ENCODE measurements at regions not wholly inside any gene's neighbourhood (a gene's known extent, or its start where the extent isn't known, plus 50 kb on each side); places are given as distances from the start of the nearest gene placed in this dataset.

- DNase-seq (ENCODE audit: extremely low read depth, low read depth, low spot score) = no peak
Observed at GRCh38 chrX:13266641-13267345, 53.1 kb downstream of the ATXN3L start.

DNA sequence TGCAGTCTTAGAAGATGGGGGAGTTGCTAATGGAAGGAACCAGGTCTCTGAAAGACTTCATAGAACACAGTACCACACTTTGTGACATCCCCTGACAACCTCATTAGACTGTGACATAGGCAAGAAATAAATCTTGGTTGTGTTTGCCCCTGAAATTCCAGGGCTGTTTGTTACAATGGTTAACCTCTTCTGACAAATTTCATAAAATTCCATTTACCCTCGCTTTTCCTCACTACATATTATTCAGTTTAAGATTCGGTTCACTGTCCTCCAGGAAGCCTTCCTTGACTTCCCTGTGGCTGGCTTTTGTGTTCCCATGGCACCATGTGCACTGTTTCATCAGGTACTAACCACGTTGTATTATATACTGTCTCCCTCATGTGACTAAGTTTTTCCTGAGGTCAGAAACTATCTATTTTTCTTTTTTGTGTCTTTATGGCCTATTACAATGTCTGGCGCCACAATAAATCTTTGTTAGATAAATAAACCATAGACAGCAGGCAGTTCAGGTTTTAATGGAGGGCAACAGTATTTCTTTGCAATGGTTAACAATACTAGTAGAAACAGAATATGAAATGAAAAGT lies 54.2 kb downstream of the ATXN3L start:
- no peak for DNase-seq (ENCODE audit: extremely low read depth, low read depth, low spot score)

- DNase-seq (ENCODE audit: extremely low read depth, low read depth, low spot score) = no peak
Observed at GRCh38 chrX:13265111-13265510, 54.7 kb downstream of the ATXN3L start.

GRCh38 chrX:13263560-13264251 lies 56.1 kb downstream of the ATXN3L start:
- DNase-seq (ENCODE audit: extremely low read depth, low read depth, low spot score) = no peak

DNA sequence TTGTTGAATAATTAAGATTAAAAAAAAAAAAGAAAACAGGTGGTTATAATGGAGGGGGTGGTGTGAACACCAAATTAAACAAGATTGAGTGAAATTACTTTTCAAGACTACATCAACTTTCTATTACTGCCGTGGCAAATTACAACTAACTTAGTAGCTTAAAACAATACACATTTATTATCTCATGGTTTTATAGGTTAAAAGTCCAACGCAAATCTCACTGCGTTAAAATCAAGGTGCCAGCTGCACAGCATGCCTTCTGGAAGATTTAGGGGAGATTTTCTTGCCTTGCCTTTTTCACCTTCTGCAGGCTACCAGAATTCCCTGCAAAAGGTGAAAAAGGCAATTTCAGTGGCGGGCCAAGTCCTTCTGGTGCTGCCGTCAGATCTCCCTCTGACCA lies 58.5 kb downstream of the ATXN3L start:
- no peak for DNase-seq (ENCODE audit: extremely low read depth, low read depth, low spot score)

DNA sequence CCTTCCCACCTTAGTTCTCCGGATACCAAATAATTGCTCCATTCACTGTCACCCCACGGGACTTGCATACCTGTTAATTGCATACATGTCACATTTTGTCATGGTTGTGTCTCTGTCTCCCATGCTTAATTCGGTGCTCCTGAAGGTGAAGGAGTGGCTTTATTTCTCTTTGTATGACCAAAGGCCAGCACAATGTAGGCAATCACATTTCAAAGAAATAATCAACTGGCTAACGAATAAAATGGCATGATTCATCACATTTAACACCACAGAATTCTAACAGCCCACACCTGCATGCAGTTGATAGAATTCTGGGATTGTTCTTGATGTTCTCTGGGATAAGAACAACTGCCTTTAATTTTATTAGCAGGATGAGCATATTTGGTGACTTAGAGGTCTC lies 59.3 kb downstream of the ATXN3L start:
- DNase-seq (ENCODE audit: extremely low read depth, low read depth, low spot score) = no peak

DNA sequence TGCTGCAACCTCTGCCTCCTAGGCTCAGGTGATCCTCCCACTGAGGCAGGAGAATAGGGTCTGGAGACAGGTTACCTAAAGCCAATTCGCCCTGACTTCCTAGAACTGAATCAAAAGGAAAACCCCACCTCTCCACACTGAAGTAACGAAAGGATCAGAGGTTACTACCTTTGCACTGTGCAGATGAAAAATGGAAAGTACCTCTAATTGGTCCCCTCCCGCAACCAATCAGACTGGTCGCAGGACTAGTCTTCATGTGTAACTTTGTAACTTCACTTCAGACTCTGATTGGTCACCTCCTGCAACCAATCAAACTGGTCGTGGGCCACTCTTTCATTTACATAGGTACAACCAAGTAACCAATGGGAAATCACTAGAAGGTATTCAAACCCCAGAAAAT lies 61.1 kb downstream of the ATXN3L start:
- no peak for DNase-seq (ENCODE audit: extremely low read depth, low read depth, low spot score)

GRCh38 chrX:13258052-13258444 lies 61.8 kb downstream of the ATXN3L start:
- no peak for DNase-seq (ENCODE audit: extremely low read depth, low read depth, low spot score)

DNA sequence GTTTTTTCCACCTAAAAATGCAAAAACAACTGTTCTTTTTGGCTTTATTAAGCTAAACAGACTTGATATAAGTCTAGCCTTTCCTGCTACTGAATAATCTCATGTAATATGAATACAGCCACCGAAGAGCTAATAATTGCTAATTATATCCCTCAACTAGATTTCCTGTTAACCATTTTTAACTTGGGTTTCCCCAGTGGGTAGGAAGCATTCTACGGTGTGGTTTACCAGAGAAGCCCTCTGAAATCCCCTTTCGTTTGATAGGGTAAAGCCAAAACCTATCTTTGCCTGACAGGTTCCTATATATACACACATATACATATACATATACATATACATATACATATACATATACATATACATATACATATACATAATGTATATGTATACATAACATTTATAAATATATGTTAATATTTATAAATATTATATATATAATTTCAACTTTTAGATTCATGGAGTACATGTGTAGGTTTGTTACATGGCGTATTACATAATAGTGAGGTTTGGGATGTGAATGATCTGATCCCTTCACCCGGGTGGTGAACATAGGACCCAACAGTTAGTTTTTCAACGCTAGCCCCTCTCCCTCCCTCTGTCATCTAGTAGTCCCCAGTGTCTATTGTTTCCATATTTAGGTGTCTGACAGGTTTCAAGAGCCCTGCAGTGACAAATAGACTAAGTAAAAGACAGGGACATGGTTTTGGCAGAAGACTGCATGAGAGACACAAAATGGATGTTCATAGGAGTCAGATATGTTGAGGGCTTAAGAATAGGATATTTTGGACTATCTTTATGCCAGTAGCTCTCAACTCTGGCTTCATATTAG lies 62.4 kb downstream of the ATXN3L start:
- no peak for DNase-seq (ENCODE audit: extremely low read depth, low read depth, low spot score)

DNA sequence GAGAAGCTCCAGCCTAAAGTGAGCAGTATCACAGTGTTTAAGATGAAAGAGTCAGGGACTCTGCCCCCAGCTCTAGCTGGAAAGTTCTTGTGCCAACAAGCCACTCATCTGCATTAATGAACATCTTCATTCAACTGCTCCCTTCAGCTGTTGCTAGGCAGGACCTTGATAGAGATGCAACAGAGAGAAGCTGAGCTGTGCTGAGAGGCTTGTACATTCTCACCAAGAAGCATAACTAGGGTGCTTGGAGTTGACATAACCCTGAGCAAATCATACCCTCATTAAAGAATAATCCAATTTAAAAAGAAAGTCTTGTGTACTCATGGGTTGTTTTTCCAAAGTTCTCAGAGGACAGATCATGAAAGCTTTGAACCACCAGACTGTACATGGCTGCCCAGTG lies 63.2 kb downstream of the ATXN3L start:
- no peak for DNase-seq (ENCODE audit: extremely low read depth, low read depth, low spot score)

GRCh38 chrX:13254870-13255269 lies 65.0 kb downstream of the ATXN3L start:
- DNase-seq (ENCODE audit: extremely low read depth, low read depth, low spot score) = no peak

- DNase-seq (ENCODE audit: extremely low read depth, low read depth, low spot score) = no peak
Observed at GRCh38 chrX:13254076-13254785, 65.6 kb downstream of the ATXN3L start.

- no peak for DNase-seq (ENCODE audit: extremely low read depth, low read depth, low spot score)
Observed at GRCh38 chrX:13253223-13253622, 66.6 kb downstream of the ATXN3L start.

DNA sequence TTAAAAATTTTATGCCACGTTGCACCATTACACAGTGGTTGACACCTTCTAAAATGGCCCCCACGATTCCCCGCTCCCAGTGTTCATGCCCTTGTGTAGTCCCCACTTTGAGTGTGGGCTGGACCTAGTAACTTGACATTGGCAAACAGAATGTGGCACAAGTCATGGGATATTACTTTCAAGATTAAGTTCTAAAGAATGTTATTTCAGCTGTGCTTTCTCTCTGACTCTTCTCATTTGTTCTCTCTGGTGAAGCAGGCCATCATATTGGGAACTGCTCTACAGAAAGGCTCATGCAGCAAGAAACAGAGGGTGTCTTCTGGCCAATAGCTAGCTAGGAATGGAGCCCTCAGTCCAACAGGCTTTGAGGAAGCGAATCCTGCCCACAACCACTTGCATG lies 67.1 kb downstream of the ATXN3L start:
- DNase-seq (ENCODE audit: extremely low read depth, low read depth, low spot score) = no peak

GRCh38 chrX:13250826-13251580 lies 68.8 kb downstream of the ATXN3L start:
- DNase-seq (ENCODE audit: extremely low read depth, low read depth, low spot score) = peak; percentile 58

- no peak for DNase-seq (ENCODE audit: extremely low read depth, low read depth, low spot score)
Observed at GRCh38 chrX:13248867-13249486, 70.9 kb downstream of the ATXN3L start.

DNA sequence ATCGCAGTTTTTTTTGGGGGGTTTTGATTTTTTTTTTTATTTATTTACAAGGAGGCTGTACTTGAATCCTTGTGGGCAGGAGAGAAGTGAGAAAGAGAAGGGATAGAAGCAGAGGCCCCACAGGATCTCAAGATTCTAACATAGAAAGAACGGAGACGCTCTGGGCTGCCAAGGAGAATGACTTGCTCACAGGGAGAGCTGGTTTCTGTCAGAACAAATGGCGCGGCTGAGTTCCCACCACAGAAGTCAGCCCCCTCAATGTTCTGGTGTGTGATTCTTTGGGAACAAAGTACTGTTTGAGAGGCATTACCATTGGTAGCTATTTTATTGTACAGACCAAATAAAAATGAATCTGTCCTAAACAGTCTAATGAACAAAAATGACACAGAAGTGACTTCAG lies 80.6 kb downstream of the ATXN3L start:
- DNase-seq (ENCODE audit: extremely low read depth, low read depth, low spot score) = no peak

GRCh38 chrX:13235930-13236329 lies 83.9 kb downstream of the ATXN3L start:
- no peak for DNase-seq (ENCODE audit: extremely low read depth, low read depth, low spot score)

DNA sequence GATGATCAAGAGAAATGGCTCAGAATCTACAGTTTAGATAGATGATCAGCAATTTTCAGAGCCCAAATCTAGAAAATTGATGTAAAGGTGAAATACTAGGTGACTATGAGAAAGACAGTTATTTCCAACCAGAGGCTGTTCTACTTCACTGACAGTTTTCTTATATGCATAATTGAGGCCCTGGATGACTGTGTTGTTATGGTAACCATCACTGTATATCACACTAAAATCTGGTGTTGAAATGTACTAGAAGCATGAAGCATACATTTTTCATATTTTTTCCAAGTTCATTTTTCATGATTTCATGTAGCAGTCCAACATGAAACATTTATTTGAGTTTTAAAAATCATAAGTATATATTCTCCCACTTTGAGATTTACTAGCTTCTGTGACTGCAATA lies 87.4 kb downstream of the ATXN3L start:
- no peak for DNase-seq (ENCODE audit: extremely low read depth, low read depth, low spot score)

- no peak for DNase-seq (ENCODE audit: extremely low read depth, low read depth, low spot score)
Observed at GRCh38 chrX:13226214-13226613, 93.6 kb downstream of the ATXN3L start.

Measured in glomerular endothelial cell (primary cell).